ENCODE measurements at regions not wholly inside any gene's neighbourhood (a gene's known extent, or its start where the extent isn't known, plus 50 kb on each side); places are given as distances from the start of the nearest gene placed in this dataset.

DNA sequence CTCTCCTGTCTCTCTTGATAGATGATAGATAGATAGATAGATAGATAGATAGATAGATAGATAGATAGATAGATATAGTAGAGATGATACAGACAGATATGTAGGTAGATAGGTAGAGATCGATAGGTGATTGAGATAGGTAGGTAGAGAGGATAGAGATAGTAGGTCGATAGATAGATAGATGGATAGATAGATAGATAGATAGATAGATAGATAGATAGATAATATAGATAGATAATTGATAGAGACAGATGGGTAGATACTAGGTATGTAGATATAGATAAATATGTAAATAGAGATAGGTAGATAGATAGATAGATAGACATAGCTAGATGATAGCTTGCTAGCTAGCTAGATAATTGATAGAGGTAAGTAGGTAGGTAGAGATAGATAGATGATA lies 1154.2 kb upstream of the AUTS2 start:
- TF ChIP-seq, protein P1, sequence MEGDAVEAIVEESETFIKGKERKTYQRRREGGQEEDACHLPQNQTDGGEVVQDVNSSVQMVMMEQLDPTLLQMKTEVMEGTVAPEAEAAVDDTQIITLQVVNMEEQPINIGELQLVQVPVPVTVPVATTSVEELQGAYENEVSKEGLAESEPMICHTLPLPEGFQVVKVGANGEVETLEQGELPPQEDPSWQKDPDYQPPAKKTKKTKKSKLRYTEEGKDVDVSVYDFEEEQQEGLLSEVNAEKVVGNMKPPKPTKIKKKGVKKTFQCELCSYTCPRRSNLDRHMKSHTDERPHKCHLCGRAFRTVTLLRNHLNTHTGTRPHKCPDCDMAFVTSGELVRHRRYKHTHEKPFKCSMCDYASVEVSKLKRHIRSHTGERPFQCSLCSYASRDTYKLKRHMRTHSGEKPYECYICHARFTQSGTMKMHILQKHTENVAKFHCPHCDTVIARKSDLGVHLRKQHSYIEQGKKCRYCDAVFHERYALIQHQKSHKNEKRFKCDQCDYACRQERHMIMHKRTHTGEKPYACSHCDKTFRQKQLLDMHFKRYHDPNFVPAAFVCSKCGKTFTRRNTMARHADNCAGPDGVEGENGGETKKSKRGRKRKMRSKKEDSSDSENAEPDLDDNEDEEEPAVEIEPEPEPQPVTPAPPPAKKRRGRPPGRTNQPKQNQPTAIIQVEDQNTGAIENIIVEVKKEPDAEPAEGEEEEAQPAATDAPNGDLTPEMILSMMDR (conservative IDR thresholded peaks at IDR 0.05; ENCODE audit: low read depth, low read length) = no peak
- DNase-seq (ENCODE audit: low read depth) = no peak

DNA sequence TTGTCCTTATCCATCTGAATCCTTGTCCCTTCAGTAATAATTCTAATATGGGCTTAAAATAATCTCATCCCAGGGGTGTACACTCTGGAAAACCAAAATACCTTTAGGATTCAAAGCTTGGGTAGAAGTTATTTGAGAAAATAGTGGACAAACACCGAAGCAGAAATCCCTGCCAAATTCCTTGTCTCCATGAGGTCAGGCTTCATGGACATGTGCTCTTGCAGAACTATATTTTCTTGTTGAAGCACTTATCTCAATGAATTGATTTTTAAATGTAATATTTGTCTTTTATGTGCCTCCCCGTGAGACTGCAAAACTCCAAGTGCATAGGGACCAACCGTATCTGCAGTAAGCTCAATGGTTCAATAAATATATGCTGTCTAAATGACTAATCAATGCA lies 1153.3 kb upstream of the AUTS2 start:
- TF ChIP-seq, protein P1 (conservative IDR thresholded peaks at IDR 0.05; ENCODE audit: low read depth, low read length) = no peak
- DNase-seq (ENCODE audit: low read depth) = no peak
- no peak overlapping the region for H3K4me3 ChIP-seq (ENCODE audit: low read depth, low read length)

More for the DNA sequence above, 1154.2 kb upstream of the AUTS2 start:
- no peak overlapping the region for H3K4me3 ChIP-seq (ENCODE audit: low read depth, low read length)

DNA sequence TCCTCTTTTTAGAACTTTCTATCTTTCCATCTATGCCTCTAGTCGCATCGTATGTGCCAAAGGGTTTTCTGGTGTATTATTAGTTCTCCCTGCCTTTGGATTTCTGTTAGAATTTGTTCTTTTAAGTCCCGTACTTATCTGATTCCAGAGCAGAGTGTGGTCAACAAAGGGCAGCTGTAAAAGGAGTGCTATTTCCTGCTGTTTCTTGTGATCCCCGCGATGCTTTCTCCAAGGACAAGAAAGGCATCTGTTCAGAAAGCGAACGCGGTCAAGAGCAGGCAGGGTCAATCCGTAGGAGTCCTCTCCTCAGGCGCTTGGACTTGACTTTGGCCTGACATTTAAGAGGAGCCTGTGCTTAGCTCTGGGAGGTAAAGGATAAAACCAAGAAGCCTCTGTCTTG lies 1152.1 kb upstream of the AUTS2 start:
- H3K4me3 ChIP-seq (ENCODE audit: low read depth, low read length) = no peak overlapping the region
- DNase-seq (ENCODE audit: low read depth) = no peak

DNA sequence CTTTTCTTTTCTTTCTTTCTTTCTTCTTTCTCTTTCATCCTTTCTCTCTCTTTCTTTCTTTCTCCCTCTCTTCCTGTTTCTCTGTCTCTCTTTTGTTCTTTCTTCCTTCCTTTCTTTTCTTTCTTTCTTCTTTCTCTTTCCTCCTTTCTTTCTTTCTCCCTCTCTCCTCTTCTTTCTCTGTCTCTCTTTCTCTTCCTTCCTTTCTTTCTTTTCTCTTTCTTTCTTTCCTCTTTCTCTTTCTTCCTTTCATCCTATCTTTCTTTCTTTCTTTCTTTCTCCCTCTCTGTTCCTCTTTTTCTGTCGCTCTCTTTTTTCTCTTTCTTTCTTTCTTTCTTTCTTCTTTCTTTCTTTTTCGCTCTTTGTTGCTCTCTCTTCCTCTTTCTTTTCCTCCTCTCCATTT lies 1149.2 kb upstream of the AUTS2 start:
- no peak overlapping the region for H3K4me3 ChIP-seq (ENCODE audit: low read depth, low read length)
- TF ChIP-seq, protein P1 (conservative IDR thresholded peaks at IDR 0.05; ENCODE audit: low read depth, low read length) = no peak
- no peak for DNase-seq (ENCODE audit: low read depth)

More for the DNA sequence above, 1152.1 kb upstream of the AUTS2 start:
- TF ChIP-seq, protein P1 (conservative IDR thresholded peaks at IDR 0.05; ENCODE audit: low read depth, low read length) = no peak

DNA sequence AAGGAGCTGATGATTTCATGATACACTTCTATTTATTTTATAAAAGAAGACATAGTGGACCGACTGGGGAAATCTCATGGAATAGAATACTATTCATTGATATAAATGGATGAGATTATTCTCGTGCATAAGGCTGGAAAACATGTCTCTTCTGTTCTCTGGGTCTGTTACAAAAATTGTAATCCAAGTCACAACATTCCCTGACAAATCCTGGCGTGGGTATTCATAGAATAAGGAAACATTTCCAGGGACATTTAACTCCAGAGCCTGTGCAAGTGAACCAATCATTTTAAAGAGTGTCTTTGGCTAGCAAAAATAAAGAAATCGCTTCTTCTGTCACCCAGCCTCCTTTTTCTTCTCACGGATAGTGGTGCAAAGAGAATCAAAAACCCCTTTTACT lies 1148.5 kb upstream of the AUTS2 start:
- TF ChIP-seq, protein P1 (conservative IDR thresholded peaks at IDR 0.05; ENCODE audit: low read depth, low read length) = no peak
- no peak overlapping the region for H3K4me3 ChIP-seq (ENCODE audit: low read depth, low read length)
- no peak for DNase-seq (ENCODE audit: low read depth)

DNA sequence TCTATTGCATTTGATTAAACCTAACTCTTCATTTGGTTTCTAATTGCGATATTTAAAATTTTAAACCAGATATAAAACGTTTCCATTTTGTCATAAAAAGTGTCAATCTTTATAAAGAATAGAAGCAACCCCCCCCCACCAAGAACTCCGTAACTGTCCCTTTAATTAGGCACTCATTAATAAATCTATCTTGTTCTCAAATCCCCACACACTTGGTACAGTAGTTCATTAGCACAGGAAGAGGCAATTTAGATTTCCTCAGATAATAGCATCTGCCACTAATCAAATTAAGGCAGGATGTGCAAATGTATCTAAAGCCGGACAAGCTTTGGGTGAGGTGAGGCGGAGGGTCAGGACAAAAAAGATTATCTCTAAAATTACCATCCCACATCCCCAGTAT lies 1143.3 kb upstream of the AUTS2 start:
- TF ChIP-seq, protein P1 (conservative IDR thresholded peaks at IDR 0.05; ENCODE audit: low read depth, low read length) = no peak
- DNase-seq (ENCODE audit: low read depth) = no peak
- H3K4me3 ChIP-seq (ENCODE audit: low read depth, low read length) = no peak overlapping the region

DNA sequence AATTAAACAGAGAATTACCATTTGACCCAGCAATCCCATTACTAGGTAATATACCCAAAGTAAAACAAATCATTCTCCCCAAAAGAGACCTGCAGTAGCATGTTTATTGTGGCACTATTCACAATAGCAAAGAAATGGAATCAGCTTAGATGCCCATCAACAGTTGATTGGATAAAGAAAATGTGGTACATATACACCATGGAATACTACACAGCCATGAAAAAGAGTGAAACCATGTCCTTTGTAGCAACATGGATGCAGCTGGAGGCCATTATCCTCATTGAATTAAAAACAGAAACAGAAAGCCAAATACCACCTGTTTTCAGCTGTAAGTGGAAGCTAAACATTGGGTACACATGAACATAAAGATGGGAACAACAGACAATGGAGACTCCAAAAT lies 1141.8 kb upstream of the AUTS2 start:
- TF ChIP-seq, protein P1 (conservative IDR thresholded peaks at IDR 0.05; ENCODE audit: low read depth, low read length) = no peak
- no peak for DNase-seq (ENCODE audit: low read depth)
- no peak overlapping the region for H3K4me3 ChIP-seq (ENCODE audit: low read depth, low read length)

All from epithelial cell of proximal tubule (primary cell).